Panc1 (cell line): ENCODE measurements at regions not wholly inside any gene's neighbourhood (a gene's known extent, or its start where the extent isn't known, plus 50 kb on each side); places are given as distances from the start of the nearest gene placed in this dataset.

Experiments
- POLR2AphosphoS5 ChIP-seq: IDR thresholded peaks from 2 replicates; pipeline ENCODE4 v1.6.1; 2012; ENCODE audit warnings: mild to moderate bottlenecking, low read depth, low read length, moderate library complexity
- SIN3A ChIP-seq: IDR thresholded peaks from 2 replicates; pipeline ENCODE4 v1.6.1; 2012; ENCODE audit warnings: low read depth, mild to moderate bottlenecking, low read length, moderate library complexity, borderline replicate concordance; ENCODE audit not compliant: insufficient read depth
- TCF7L2 ChIP-seq: IDR thresholded peaks from 2 replicates; pipeline ENCODE4 v1.6.1; 2011; ENCODE audit warnings: mild to moderate bottlenecking, low read depth, low read length, inconsistent platforms
- TF ChIP-seq, protein P1 (sequence below), 2 experiments: IDR thresholded peaks; 2 replicates each; pipeline ENCODE4 v1.6.1; 2011 to 2012; ENCODE audit warnings: low read depth in 2 of 2, control low read depth in 1 of 2, low read length in 1 of 2, mild to moderate bottlenecking in 1 of 2, moderate library complexity in 1 of 2; ENCODE audit not compliant: insufficient read depth in 1 of 2
- TF ChIP-seq, protein P2 (sequence below): fragments of 450-650 bp; IDR thresholded peaks from 2 replicates; pipeline ENCODE4 v1.5.1; 2017; ENCODE audit warnings: mild to moderate bottlenecking

DNA sequence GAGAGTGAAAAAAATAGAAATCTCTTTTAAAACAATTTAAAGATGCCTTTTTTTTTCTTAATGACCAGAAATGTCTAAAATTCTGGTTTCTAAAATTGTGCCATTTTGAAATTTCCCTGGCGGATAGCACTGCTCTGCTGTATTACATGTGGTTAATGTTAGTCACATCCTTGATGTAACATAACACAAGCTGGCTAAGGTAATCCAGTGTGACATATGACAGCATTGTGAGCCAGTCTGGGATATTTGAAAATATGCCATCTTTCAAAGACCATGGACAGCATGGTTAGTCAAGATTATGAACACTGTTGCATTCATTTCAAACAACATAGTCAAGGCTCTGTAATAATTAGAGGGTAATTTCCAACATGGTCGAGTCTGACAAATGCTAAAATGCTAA, 133.2 kb downstream of the ALX1 start:
- TF ChIP-seq, protein P1, sequence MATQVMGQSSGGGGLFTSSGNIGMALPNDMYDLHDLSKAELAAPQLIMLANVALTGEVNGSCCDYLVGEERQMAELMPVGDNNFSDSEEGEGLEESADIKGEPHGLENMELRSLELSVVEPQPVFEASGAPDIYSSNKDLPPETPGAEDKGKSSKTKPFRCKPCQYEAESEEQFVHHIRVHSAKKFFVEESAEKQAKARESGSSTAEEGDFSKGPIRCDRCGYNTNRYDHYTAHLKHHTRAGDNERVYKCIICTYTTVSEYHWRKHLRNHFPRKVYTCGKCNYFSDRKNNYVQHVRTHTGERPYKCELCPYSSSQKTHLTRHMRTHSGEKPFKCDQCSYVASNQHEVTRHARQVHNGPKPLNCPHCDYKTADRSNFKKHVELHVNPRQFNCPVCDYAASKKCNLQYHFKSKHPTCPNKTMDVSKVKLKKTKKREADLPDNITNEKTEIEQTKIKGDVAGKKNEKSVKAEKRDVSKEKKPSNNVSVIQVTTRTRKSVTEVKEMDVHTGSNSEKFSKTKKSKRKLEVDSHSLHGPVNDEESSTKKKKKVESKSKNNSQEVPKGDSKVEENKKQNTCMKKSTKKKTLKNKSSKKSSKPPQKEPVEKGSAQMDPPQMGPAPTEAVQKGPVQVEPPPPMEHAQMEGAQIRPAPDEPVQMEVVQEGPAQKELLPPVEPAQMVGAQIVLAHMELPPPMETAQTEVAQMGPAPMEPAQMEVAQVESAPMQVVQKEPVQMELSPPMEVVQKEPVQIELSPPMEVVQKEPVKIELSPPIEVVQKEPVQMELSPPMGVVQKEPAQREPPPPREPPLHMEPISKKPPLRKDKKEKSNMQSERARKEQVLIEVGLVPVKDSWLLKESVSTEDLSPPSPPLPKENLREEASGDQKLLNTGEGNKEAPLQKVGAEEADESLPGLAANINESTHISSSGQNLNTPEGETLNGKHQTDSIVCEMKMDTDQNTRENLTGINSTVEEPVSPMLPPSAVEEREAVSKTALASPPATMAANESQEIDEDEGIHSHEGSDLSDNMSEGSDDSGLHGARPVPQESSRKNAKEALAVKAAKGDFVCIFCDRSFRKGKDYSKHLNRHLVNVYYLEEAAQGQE (IDR thresholded peaks at IDR 0.05; ENCODE audit: insufficient read depth in 1 of 2, low read depth in 2 of 2, low read length in 1 of 2): no peak
- TF ChIP-seq, protein P2, sequence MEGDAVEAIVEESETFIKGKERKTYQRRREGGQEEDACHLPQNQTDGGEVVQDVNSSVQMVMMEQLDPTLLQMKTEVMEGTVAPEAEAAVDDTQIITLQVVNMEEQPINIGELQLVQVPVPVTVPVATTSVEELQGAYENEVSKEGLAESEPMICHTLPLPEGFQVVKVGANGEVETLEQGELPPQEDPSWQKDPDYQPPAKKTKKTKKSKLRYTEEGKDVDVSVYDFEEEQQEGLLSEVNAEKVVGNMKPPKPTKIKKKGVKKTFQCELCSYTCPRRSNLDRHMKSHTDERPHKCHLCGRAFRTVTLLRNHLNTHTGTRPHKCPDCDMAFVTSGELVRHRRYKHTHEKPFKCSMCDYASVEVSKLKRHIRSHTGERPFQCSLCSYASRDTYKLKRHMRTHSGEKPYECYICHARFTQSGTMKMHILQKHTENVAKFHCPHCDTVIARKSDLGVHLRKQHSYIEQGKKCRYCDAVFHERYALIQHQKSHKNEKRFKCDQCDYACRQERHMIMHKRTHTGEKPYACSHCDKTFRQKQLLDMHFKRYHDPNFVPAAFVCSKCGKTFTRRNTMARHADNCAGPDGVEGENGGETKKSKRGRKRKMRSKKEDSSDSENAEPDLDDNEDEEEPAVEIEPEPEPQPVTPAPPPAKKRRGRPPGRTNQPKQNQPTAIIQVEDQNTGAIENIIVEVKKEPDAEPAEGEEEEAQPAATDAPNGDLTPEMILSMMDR: no peak
- TF ChIP-seq POLR2AphosphoS5 (no peak), SIN3A (no peak), TCF7L2 (no peak)
